SK-N-DZ (cell line): ENCODE measurements at regions not wholly inside any gene's neighbourhood (a gene's known extent, or its start where the extent isn't known, plus 50 kb on each side); places are given as distances from the start of the nearest gene placed in this dataset.

Experiments used
- DNase-seq: peaks from one replicate; pipeline ENCODE4 v3.0.0-alpha.2; 2015; ENCODE audit warnings: low spot score

DNA sequence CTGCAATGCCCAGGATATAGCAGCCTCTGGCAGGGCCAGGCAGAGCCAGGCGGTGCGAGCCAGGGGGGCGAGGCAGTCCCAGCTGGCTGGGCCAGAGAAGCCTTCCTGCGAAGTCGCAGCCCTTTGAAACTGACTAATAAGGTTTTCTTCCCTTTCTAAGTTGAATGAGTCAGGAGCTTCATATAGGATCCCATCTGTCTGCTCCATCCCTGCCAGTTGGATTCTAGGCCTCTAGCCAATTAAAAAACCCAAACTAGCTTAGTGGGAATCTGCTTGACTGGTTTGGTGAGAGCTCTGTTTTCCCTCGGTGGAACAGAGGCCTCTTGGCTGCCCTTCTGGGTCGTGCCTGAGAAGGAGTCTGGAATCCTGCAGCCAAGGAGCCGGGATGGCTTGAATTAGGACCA lies 70.1 kb upstream of the RAPGEF1 start:
- no peak for DNase-seq

DNA sequence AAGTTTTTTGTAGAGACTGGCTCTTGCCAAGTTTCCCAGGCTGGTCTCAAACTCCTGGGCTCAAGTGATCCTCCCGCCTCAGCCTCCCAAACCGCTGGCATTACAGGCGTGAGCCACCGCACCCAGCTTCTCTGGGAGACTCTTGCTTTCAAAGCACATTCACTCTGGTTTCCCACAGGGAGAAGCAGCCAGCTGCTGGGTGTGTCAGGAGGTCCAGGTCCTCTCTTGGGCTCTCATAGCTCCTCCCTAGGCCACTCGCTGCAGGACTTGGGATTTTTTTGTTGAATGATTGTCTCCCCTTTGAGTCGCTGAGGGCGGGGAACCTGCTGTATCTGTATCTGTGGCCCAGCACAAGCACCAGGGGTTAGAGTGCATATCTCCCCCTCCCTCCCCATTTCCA lies 68.4 kb upstream of the RAPGEF1 start:
- DNase-seq = no peak

DNA sequence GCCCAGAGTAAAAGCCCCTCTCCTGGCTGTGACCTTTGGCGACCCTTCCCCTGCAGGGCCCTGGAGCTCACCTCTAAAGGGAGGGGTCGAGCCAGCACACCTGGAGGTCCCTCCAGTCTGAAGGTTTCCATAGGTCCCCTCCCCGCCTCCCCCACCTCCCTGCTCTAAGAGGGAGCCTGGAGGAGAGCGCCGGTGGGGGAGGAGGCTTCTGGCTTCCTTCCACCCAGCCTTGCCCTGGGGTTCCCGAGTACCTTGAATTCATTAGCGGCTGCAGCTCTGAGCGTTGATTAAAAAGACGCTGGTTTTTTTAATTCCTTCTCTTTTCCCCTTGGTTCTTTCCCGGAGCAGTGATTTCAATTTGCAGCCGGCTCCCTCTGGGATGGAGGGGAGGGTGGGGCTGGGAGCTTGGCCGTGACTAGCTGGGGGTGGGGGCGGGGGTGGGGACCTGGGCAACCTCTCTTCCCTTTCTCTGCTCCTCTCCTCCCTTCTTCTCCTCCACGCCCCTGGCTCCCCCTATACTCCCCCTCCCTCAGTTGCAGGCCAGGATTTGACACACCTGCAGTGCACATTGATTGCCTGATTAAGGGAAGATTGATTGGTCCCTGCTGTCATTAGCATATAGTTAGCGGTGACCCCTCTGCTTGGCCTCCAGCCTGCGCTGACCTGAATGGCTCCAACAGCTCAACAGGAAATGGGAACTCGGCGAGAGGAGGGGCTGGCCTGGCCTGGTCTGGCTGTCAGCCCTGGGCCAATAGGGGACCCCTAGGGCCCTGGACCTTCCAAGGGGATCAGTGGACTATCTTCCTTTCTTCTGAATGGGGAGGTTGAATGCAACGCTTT lies 67.5 kb upstream of the RAPGEF1 start:
- DNase-seq = peak; percentile 53

DNA sequence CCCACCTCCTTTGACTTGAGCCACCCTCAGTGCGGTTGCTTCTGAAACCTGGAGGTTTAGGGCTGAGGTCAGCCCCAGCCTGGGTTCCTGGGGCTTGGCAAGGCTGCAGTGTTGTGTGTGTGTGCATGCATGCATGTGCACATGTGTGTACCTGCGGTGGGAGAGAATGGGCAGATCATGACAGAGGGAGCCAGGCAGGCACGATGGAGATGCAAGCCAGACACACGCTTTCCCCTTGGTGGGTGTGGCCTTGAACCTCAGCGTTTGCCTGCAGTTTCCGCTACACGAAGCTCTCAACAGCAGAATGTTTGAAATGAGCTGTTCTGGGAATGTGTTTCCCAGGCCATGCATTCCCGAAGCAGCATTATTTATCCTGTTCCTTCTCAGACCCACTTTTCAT lies 65.9 kb upstream of the RAPGEF1 start:
- peak; percentile 56 for DNase-seq

DNA sequence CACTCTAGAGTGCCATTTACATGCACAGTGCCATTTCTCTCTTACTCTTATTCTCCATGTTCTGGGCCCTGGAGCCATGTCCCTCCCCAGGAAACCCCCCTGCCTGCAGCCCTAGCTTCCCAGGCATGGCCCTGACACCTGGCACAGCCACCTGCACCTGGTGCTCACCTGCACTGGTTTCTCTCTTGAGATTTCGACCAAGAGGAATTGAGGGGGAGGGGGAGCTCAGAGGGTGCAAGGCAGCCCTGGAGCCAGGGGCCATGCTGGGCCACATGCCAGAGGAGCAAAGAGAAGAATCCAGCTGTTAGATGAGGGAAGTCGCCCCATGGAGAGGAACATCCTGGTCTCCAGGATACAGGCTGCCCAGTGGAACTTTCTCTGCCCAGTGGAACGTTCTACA lies 65.0 kb upstream of the RAPGEF1 start:
- no peak for DNase-seq

DNA sequence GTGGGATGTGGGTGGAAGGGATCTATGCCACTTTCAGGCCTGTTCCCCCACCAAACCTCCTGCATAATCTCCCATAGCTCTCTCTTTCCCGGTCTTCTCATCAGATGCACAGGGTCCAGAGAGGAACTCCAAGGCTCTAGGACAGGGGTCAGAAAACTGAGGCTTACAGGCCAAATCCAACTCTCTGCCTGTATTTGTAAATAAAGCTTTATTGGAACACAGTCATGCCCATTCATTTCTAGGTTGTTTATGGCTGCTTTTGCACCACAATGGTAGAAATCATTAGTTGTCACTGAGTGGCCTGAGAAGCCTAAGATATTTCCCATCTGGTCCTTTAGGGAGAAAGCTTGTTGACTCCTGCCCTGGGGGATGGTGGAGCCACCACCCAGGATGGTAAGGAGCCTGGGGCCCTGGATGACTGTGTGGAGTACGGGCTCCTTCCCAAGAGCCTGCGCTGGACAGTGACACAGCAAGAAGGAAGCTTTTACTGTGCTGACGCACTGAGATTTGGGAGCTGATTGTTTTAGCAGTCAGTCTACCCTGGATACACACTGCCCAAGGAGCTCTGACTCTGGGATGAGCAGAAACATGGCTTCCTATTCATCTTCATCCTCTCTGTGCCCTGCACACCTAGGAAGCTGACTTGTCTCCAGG lies 64.0 kb upstream of the RAPGEF1 start:
- no peak for DNase-seq

DNA sequence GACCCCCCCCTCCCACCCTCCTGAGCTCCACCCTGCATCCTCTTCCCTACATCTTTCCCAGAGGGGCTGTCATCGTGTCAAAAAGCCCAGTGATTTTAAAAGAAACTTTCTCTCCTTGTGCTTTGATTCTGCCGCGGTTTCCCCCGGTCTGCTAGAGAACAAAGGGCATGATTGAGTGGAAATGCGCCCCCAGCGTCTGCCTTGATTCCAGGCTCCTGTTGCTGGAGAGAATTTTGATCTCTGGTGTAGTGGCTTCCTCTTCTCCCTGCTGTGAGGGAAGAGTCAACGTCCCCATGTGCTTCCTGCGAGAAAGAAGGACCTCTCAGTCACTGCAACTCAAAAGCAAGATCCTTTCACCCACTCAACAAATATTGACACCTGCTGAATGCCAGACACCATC lies 61.9 kb upstream of the RAPGEF1 start:
- no peak for DNase-seq

DNA sequence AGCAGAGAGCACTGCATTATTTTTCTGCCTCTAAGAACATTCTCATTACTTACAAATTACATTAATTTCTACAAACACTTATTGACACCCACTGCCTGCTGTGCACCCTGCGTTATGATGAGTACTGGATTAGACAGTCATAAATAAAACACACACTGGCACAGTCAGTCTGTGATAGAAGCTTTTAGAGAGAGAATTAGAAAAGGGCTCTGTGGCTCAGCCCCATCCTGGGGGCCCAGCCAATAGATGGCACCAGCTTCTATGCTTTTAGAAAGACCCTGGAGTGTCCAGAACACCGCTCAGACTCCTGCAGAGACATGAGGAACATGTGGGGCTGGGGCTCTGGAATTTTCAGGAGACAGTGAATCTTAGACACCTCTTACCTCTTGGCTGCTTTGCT lies 61.0 kb upstream of the RAPGEF1 start:
- DNase-seq = no peak

DNA sequence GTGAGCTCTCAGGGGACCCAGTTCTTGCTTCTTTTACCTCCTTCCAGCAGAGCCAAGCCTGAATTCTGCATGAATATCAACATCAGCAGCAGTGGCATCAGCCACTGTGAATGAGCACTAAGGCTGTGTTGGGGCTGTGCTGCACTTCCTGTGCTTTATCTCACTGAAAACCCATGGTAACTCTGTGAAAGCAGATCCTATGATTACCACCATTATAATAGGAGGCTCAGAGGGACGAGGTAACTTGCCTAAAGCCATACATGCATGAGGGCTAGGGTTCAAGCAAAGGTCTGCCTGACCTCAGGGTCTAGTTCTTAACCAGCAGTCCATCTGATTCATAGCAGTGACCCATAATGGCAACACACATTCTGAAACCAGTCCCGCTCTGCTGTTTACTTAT lies 60.5 kb upstream of the RAPGEF1 start:
- DNase-seq = no peak

DNA sequence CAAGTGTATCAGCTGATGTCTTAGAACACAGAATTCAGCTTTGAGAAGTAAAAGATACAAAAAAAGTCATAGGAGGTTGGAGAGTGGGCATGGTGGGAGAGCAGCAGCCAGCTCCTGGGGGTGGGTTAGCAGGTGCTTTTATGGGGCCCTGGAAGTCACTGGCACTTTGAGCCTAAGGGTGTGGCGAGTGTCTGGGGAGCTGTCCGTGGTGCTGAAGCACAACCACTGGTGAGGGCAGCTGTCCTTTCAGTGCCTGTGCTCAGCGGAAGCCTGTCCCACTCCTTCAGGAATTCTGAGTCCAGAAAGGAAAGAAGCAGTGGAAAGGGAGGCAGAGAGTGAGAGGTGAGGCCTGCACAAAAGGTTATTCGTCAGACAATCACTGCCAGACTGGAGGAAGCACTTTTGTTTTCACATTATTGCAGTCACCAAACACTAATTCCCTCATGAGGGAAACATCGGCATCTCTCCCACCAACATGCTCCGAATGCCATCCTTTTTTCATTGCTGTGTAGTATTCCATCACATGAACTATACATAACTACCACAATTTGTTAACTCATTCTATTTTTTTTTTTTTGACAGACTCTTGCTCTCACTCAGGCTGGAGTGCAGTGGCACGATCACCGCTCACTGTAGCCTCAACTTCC lies 59.4 kb upstream of the RAPGEF1 start:
- no peak for DNase-seq

DNA sequence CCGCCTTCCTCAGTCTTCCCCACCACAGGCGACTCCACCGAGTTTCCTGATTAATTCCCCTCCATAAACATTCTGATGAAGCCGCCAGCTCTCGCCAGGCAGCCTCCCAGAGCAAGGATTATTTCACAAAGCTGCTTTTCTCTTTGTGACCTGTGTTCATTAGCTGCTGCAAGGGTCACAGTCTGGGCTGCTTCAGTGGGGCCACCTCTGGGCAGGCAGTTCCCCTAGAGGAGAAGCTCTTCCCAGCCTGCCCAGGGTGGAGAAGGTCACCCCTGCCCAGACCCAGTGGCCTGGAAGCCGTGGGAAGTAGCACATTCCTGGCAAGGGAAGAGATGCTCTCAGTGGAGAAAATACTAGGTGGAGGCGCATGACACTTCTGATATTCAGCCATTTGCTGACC lies 58.4 kb upstream of the RAPGEF1 start:
- DNase-seq = no peak

DNA sequence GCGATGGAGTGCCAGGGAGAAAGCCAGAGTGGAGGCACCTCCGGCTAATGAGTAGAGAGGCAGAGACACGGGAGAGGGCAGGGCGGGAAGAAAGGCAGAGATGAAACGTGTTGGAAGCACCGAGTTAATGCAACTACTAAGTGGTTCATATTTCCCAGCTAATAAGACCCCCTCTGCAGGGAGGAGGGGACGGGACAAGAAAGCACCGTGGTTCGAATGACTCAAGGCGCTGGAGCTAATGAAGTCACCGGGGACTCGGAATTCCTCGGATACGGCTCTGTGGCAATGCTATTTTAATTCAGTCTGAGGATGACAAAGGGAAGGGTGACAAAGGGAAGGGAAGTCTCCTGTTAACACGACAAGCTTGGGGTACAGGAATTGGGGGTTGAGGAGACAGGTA lies 54.5 kb upstream of the RAPGEF1 start:
- DNase-seq = no peak

DNA sequence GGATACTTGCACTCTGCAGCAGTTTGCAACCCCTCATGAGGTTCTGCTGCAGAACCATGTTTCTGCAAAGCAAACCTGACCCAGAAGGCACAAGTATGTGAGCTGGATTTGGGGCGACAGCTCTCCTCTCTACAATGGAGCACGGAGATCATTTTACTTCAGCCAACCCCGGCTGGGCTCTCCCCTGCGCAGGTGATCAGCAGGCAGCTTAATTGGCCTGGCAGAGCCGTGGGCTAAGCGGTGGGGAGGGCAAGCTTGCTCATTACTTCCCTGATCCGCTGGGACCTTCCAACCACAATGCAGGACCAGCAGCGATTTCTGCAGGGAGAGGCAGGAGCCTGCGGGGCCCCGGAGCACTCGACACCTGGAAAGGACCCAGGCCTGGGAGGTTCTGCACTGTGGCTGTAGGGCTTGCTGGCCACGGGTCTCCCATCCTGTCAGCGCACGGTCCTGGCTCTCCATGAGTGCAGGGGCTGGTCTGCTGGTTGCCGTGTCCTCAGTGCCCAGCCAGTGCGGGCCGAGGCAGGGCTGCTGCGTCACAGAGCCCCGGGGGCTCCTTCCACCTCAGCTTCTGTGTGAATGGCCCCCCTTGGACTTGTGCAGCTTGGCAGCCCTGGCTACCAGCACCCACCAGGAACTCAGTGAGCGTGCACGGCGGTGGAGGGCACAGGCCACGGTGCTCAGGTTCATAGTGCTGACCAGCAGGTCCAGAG lies 51.8 kb upstream of the RAPGEF1 start:
- DNase-seq = no peak
